NB4 (cell line): ENCODE measurements at regions not wholly inside any gene's neighbourhood (a gene's known extent, or its start where the extent isn't known, plus 50 kb on each side); places are given as distances from the start of the nearest gene placed in this dataset.

ENCODE experiments used
- CTCF ChIP-seq: IDR thresholded peaks from one replicate; pipeline ENCODE4 v1.5.1; 2012; ENCODE audit warnings: low read depth, low read length
- MAX ChIP-seq: IDR thresholded peaks from 2 replicates; pipeline ENCODE4 v1.6.1; 2011; ENCODE audit warnings: low read depth, low read length

- no peak for TF ChIP-seq CTCF
- no peak for TF ChIP-seq MAX
These were observed 184.9 kb upstream of the CST7 start for GRCh38 chr20:24764027-24764793.
